ENCODE measurements at regions not wholly inside any gene's neighbourhood (a gene's known extent, or its start where the extent isn't known, plus 50 kb on each side); places are given as distances from the start of the nearest gene placed in this dataset.

DNA sequence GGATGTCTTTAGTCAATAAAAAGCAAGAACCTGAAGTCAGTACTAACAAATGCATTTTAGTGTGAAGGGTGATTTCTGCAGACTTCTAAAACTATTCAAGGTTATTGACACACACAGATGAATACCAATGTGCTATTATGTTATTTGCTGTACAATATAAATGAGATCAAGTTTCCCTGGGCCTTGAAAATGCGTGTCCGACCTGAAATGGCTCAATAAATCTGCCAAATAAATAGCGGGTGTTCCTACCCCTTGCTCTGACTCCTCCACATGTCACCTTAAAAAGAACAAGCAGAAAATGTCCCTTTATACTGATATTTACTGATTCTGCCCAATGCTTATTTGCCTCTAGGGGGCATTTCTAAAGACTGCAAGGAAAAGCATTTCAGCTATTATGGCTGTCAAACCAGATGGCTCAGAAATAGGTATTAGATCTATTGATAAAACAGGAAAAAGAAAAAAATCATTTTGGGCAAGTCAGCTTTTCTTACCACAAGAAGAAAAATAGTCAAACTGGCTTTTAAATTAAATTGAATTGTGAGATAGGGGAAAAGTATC lies 367.3 kb upstream of the KITLG start:
- no peaks in the 10 kb centered on the region for H3K9me3 Mint-ChIP-seq
- peaks cover 9% of the 10 kb centered on the region for H3K27me3 Mint-ChIP-seq
- ChIA-PET CTCF (no interaction called here), POLR2A (no interaction called here)
- DNase-seq = no peak
- H3K36me3 Mint-ChIP-seq (ENCODE audit: low read depth) = no peaks in the 10 kb centered on the region
- H3K4me3 Mint-ChIP-seq = no peak overlapping the region
- H3K4me1 Mint-ChIP-seq = no peaks in the 10 kb centered on the region
- no peak overlapping the region for H3K27ac Mint-ChIP-seq

DNA sequence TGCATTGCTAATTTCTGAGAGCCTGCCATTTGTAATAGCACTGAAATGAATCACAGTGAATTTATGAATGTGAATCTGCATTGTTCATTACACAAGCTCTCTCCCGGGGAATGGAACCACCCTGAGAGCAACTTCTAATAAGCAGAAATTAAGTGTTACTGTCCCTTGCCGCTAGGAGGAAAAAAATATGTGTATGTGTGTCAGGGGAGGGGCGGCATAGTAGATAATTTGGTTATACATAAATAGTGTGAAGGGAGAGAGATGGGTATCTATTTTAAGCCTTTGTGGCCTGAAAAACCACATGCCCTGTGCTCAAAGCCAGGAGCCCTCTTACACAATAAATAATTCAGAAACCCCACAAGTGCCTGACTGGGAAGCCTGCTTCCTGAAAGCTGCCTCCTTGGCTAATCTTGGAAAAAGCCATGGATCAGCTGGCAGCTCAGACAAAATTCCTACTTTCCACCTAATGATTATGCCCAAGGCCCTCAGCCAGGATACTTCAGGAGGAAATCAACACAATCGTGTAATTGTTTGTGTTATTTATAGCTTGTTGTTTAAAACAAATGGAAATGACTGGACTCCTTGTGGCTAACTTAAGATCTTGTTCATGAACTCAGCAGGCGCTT lies 366.2 kb upstream of the KITLG start:
- no peak for DNase-seq
- H3K9me3 Mint-ChIP-seq = no peaks in the 10 kb centered on the region
- no peaks in the 10 kb centered on the region for H3K36me3 Mint-ChIP-seq (ENCODE audit: low read depth)
- CTCF ChIA-PET = no interaction called here
- H3K4me1 Mint-ChIP-seq = no peaks in the 10 kb centered on the region
- POLR2A ChIA-PET = no interaction called here
- H3K27ac Mint-ChIP-seq = no peak overlapping the region
- no peak overlapping the region for H3K4me3 Mint-ChIP-seq
- peaks cover 7% of the 10 kb centered on the region for H3K27me3 Mint-ChIP-seq

DNA sequence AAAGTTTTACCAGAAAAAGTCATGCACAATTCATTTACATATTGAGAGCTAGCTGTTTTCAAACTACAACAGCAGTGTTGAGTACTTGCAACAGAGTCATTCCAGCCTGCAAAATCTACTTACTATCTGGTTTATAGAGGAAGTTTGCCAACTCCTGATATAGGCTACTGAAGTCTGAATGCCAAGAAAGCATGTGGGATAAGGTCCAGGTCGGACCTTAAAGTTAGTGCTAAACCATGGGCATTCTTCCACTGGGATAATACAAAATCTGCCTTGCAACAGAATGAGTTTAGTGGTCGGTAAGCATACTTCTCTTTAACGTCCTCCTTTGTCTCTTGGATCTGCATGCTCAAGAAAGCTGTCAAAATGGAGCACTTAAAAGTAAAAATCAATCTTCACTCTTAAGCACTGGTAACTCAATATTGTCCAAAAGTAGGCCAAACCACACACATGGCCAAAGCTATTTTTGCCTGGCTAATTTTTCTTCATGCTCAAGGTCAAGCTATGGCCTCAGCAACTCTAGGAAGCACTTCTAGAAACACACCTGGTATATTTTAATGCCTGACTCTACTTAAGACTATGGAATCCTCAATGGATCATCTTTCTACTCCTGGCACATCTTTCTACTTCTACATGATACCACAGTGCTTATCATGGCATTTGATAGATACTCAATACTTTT lies 364.9 kb upstream of the KITLG start:
- no peaks in the 10 kb centered on the region for H3K4me1 Mint-ChIP-seq
- no peak overlapping the region for H3K27ac Mint-ChIP-seq
- peaks cover 7% of the 10 kb centered on the region for H3K27me3 Mint-ChIP-seq
- H3K36me3 Mint-ChIP-seq (ENCODE audit: low read depth) = no peaks in the 10 kb centered on the region
- CTCF ChIA-PET = interaction anchor here (0.6 kb wide), 1 partner anchor 1473 kb away, joined by 3 read pairs; no protein-coding TSS in a partner anchor
- H3K4me3 Mint-ChIP-seq = no peak overlapping the region
- no peaks in the 10 kb centered on the region for H3K9me3 Mint-ChIP-seq
- no peak for DNase-seq
- POLR2A ChIA-PET = no interaction called here

DNA sequence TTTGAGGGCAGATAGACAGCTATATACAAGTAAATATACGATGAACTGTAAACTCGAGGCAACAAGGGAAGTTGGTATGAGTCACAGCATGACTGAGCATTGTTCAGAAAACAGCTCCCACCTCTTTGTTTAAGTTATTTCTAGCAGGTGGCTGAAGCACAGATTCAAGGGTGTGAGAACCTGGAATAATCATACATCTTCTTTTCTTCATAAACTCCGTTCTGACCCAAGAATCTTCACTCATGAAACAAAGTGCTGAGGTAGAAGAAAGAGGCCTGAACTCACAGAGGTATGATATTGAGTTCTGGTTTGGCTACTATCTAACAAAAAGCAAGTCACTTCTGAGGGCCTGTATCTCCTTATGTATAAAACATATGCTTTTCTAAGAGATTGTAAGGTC lies 364.1 kb upstream of the KITLG start:
- peaks cover 7% of the 10 kb centered on the region for H3K27me3 Mint-ChIP-seq
- H3K9me3 Mint-ChIP-seq = no peaks in the 10 kb centered on the region
- H3K4me1 Mint-ChIP-seq = no peaks in the 10 kb centered on the region
- ChIA-PET CTCF (no interaction called here), POLR2A (no interaction called here)
- DNase-seq = no peak
- H3K4me3 Mint-ChIP-seq = no peak overlapping the region
- no peak overlapping the region for H3K27ac Mint-ChIP-seq
- no peaks in the 10 kb centered on the region for H3K36me3 Mint-ChIP-seq (ENCODE audit: low read depth)

DNA sequence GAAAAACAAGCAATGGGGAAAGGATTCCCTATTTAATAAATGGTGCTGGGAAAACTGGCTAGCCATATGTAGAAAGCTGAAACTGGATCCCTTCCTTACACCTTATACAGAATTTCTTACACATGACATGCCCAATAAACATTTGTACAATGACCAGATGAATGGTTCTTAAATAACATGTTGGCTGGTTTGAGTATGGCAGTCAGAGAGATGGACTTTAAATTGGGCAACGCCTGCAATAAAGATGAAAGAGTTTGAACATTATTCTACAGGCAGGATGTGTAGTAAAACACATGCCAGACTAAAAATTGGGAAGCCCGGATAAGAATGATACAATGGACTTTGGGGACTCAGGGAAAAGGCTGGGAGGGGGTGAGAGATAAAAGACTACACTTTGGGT lies 360.6 kb upstream of the KITLG start:
- H3K9me3 Mint-ChIP-seq = no peaks in the 10 kb centered on the region

DNA sequence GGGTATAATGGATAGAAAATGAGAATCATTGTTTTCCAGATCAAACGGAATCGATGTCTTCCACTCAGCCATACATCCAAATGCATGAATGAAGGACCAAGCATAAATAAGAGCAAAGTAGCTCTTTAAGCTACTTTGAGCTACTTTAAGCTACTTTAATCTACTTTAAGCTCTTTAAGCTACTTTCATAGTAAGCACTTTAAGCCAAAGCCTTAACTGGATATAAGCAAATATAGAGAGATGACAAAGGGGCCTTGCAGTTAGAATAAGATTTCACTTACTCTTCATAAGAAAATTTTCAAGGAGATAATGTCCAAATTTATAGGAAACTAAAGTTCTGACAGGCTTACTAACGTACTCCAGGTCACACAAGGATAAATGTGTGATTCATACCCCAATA lies 355.6 kb upstream of the KITLG start:
- Mint-ChIP-seq H3K4me3 (no peak overlapping the region), H3K27ac (no peak overlapping the region), H3K9me3 (no peaks in the 10 kb centered on the region), H3K36me3 (ENCODE audit: low read depth) (no peaks in the 10 kb centered on the region), H3K4me1 (no peaks in the 10 kb centered on the region), H3K27me3 (no peaks in the 10 kb centered on the region)
- CTCF ChIA-PET = no interaction called here
- POLR2A ChIA-PET = no interaction called here
- no peak for DNase-seq

More for the DNA sequence above, 360.6 kb upstream of the KITLG start:
- POLR2A ChIA-PET = no interaction called here
- CTCF ChIA-PET = no interaction called here
- H3K36me3 Mint-ChIP-seq (ENCODE audit: low read depth) = no peaks in the 10 kb centered on the region
- H3K27me3 Mint-ChIP-seq = no peaks in the 10 kb centered on the region
- H3K4me1 Mint-ChIP-seq = no peaks in the 10 kb centered on the region
- no peak for DNase-seq
- H3K4me3 Mint-ChIP-seq = no peak overlapping the region
- H3K27ac Mint-ChIP-seq = no peak overlapping the region

DNA sequence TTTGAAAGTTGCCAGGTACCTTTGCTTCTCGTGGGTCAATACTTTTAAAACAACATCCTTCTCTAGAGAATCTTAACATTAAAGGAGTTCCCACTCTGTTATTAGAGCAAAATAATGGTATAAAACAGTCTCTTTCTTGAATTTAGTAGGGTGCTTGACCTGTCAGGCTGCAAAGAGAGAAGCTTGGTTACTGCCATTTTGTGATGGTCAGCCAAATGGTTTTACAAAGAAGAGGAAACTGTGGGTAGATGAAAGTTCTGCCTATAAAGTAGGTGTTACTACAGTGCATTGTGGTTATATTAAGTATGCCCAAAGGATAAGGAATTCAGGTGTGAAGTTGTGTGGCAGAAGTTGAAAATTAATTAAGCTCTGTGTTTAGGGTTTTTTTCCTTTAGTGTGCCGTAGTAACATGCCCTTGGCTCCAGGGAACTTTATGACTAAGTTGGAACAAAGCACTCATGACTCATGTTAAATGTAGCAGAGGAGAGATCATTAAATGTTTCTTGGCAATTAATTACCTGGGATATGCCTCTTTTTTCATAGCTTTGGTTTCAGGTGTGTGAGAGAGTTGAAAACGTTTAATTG lies 354.0 kb upstream of the KITLG start:
- no peaks in the 10 kb centered on the region for H3K36me3 Mint-ChIP-seq (ENCODE audit: low read depth)

DNA sequence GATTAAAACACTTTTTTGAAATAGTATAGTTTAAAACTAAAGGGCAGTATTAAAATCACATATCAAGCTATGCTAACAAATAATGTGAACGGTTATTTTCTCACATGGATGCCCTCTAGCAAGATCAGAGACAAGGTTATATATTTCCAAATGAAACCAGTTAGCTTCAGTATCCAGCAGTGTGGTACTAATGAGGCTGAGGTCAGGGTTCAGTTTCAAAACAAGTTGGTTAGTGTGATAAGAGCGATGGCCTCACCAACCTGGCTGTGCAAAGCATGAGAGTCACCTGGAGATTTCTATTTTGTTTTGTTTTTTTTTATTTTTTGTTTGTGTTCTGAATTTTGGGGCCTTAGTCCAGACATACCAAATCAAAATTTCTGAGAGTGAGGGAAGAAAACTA lies 352.2 kb upstream of the KITLG start:
- ChIA-PET POLR2A (no interaction called here), CTCF (interaction anchor here (0.6 kb wide), 1 partner anchor 59 kb away, joined by 3 read pairs; no protein-coding TSS in a partner anchor)
- Mint-ChIP-seq H3K4me1 (no peaks in the 10 kb centered on the region), H3K36me3 (ENCODE audit: low read depth) (no peaks in the 10 kb centered on the region), H3K27ac (no peak overlapping the region), H3K27me3 (no peaks in the 10 kb centered on the region), H3K9me3 (no peaks in the 10 kb centered on the region), H3K4me3 (no peak overlapping the region)
- no peak for DNase-seq

More for the DNA sequence above, 354.0 kb upstream of the KITLG start:
- H3K27ac Mint-ChIP-seq = no peak overlapping the region
- ChIA-PET CTCF (interaction anchor here (0.7 kb wide), 1 partner anchor 183 kb away, joined by 3 read pairs; no protein-coding TSS in a partner anchor), POLR2A (no interaction called here)
- H3K27me3 Mint-ChIP-seq = no peaks in the 10 kb centered on the region
- no peaks in the 10 kb centered on the region for H3K4me1 Mint-ChIP-seq
- no peak for DNase-seq
- H3K9me3 Mint-ChIP-seq = no peaks in the 10 kb centered on the region
- H3K4me3 Mint-ChIP-seq = no peak overlapping the region

DNA sequence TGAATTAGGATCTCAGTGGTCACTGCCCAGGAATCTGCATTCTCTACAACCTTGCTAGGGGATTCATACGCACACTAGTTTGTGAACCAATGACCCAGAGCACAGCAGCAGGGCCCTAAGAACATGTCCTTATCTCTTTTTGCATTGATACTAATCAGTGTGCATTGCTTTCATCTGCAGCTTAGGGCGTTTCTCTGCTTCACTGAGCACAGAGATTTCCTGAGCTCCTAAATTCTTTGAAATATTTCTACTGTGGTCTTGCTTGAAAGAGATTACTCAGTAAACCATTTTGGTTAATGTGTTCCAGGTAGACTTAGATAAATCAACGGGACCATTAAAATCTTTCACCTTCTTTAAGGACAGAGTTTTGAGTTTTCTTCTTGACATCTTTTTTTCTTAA lies 351.3 kb upstream of the KITLG start:
- H3K27me3 Mint-ChIP-seq = no peaks in the 10 kb centered on the region
- H3K4me1 Mint-ChIP-seq = no peaks in the 10 kb centered on the region
- no peak overlapping the region for H3K27ac Mint-ChIP-seq
- no peaks in the 10 kb centered on the region for H3K9me3 Mint-ChIP-seq
- ChIA-PET POLR2A (no interaction called here), CTCF (no interaction called here)
- no peaks in the 10 kb centered on the region for H3K36me3 Mint-ChIP-seq (ENCODE audit: low read depth)
- DNase-seq = no peak
- no peak overlapping the region for H3K4me3 Mint-ChIP-seq

DNA sequence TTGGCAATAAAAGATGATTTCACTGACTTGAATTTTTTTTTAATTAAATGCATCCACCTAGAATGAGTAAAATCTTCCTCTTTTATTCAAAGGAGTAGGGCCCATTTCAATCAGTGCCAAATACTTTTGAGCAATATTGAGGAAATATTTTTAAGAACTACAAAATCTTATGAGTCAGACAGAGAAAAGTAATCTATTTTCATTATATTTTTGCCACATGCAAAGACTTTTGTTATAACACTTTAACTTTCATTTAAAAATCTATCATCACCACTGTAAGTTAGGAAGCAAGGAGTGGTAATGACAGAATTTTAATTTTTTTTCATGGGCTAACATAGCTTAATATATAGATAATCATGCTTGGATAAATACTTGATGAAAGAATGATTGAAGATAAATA lies 345.2 kb upstream of the KITLG start:
- Mint-ChIP-seq H3K27ac (no peak overlapping the region), H3K27me3 (no peaks in the 10 kb centered on the region), H3K9me3 (no peaks in the 10 kb centered on the region), H3K4me1 (no peaks in the 10 kb centered on the region), H3K4me3 (no peak overlapping the region), H3K36me3 (ENCODE audit: low read depth) (no peaks in the 10 kb centered on the region)
- no peak for DNase-seq
- ChIA-PET CTCF (no interaction called here), POLR2A (no interaction called here)

DNA sequence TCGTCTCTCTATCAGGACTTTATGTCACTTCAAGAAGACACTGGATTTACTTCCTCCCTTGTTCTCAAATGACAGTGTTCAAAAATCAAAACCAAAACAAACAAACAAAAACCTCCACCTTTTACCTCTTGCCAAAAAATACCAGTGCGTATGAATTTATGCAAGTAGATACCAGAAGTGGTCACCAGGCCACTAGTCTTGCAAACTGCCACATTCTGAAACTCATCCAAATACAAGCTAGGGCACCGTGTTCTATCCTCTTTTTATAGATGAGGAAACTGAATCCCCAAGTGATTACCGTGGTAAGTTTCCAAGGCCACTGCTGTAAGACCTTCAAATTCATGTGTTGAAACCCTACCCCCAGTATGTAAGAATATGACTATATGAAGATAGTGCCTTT lies 343.9 kb upstream of the KITLG start:
- ChIA-PET POLR2A (no interaction called here), CTCF (no interaction called here)
- H3K4me1 Mint-ChIP-seq = no peaks in the 10 kb centered on the region
- no peak overlapping the region for H3K4me3 Mint-ChIP-seq
- no peaks in the 10 kb centered on the region for H3K27me3 Mint-ChIP-seq
- H3K36me3 Mint-ChIP-seq (ENCODE audit: low read depth) = no peaks in the 10 kb centered on the region
- no peaks in the 10 kb centered on the region for H3K9me3 Mint-ChIP-seq
- no peak for DNase-seq
- no peak overlapping the region for H3K27ac Mint-ChIP-seq

DNA sequence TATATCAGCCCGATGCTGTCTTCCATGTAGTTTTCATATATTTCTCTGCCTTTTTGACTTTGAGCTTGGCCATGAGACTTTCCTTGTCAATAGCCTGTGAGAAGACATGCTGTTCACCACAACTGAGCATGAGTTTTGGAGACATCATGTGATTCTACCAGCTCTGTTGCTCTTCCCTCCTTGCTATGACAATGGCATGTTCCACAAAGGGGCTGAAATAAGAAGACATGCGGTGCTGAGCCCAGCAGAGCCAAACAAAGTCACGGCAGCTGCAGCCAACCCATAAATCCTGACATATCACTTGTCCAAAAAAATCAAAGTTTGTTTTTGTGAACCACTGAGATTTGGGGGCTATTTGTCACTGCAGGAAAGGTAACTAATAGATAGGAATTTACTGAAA lies 343.4 kb upstream of the KITLG start:
- ChIA-PET CTCF (no interaction called here), POLR2A (no interaction called here)
- no peak overlapping the region for H3K4me3 Mint-ChIP-seq
- H3K9me3 Mint-ChIP-seq = no peaks in the 10 kb centered on the region
- H3K36me3 Mint-ChIP-seq (ENCODE audit: low read depth) = no peaks in the 10 kb centered on the region
- H3K27me3 Mint-ChIP-seq = no peaks in the 10 kb centered on the region
- no peak overlapping the region for H3K27ac Mint-ChIP-seq
- DNase-seq = no peak
- no peaks in the 10 kb centered on the region for H3K4me1 Mint-ChIP-seq

DNA sequence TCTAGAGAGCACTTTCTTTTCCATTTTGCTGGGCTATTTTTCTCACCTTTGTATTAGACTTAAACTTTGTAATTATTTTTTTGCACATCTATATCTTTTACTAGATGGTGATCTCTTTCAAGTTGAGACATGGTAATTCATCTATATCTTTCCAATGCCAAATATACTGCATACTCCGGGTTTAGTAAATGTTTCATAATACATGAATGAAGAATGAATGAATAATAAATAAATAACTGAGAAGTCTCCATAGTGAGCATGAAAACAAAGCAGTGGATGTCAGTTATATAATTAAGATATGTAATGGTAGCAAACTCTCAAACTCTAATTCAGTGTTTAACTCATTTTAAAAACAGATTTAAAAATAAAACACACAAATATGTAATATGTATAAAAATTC lies 342.5 kb upstream of the KITLG start:
- Mint-ChIP-seq H3K4me1 (no peaks in the 10 kb centered on the region), H3K4me3 (no peak overlapping the region), H3K27ac (no peak overlapping the region), H3K36me3 (ENCODE audit: low read depth) (no peaks in the 10 kb centered on the region), H3K9me3 (no peaks in the 10 kb centered on the region), H3K27me3 (no peaks in the 10 kb centered on the region)
- DNase-seq = no peak
- ChIA-PET CTCF (interaction anchor here (1.5 kb wide), 1 partner anchor 79 kb away, joined by 3 read pairs; no protein-coding TSS in a partner anchor), POLR2A (no interaction called here)
